Right lobe of liver (tissue), 4 donors: ENCODE measurements at regions not wholly inside any gene's neighbourhood (a gene's known extent, or its start where the extent isn't known, plus 50 kb on each side); places are given as distances from the start of the nearest gene placed in this dataset.

Source experiments
- CTCF ChIP-seq, 4 donors: fragments of 200-600 bp in 3 of 4; fragments of 450-650 bp in 1 of 4; IDR thresholded peaks; one replicate each; pipeline versions ENCODE4 v1.5.1 to v1.8.0; 2016 to 2022; ENCODE audit warnings: antibody characterized with exemption in 4 of 4, mild to moderate bottlenecking in 2 of 4
- POLR2A ChIP-seq: fragments of 450-650 bp; IDR thresholded peaks from one replicate; pipeline ENCODE4 v1.6.1; 2017; ENCODE audit warnings: antibody characterized with exemption, mild to moderate bottlenecking
- donor health status: DM: no; HTN: no; CAD: no.
- donor health status: DM: no; HTN: no; CAD: no.
- donor health status: DM: no; HTN: yes; CAD: no.

GRCh38 chr6:47152666-47153403, 110.7 kb upstream of the ADGRF1 start:
- no peak for TF ChIP-seq CTCF (IDR thresholded peaks at IDR 0.05)
- TF ChIP-seq POLR2A = no peak
